Duodenal mucosa (tissue), 2 donors: ENCODE measurements at regions not wholly inside any gene's neighbourhood (a gene's known extent, or its start where the extent isn't known, plus 50 kb on each side); places are given as distances from the start of the nearest gene placed in this dataset.
"Not testable (repeated sequence)": the region's sequence is repeated elsewhere in the genome, so short reads cannot be mapped to it uniquely, and the experiment has no call there.

ENCODE experiments used
- H3K27ac ChIP-seq: one replicate; pipeline ENCODE4 v1.7.0; 2013; ENCODE audit warnings: low read depth, low read length
- H3K27me3 ChIP-seq, 2 donors: one replicate each; pipeline ENCODE4 v1.7.0; 2013; ENCODE audit warnings: low read length in 2 of 2, control low read depth in 1 of 2; ENCODE audit not compliant: insufficient read depth in 2 of 2, control insufficient read depth in 1 of 2
- H3K36me3 ChIP-seq, 2 donors: one replicate each; pipeline ENCODE4 v1.7.0; 2013; ENCODE audit warnings: low read length in 2 of 2, control low read depth in 1 of 2; ENCODE audit not compliant: insufficient read depth in 2 of 2, control insufficient read depth in 1 of 2
- H3K4me1 ChIP-seq, 2 donors: one replicate each; pipeline ENCODE4 v1.7.0; 2013; ENCODE audit warnings: low read length in 2 of 2, control low read depth in 1 of 2; ENCODE audit not compliant: insufficient read depth in 2 of 2, control insufficient read depth in 1 of 2
- H3K4me3 ChIP-seq, 2 donors: one replicate each; pipeline ENCODE4 v1.7.0; 2013; ENCODE audit warnings: low read length in 2 of 2, low read depth in 1 of 2
- H3K9ac ChIP-seq, 2 donors: one replicate each; pipeline ENCODE4 v1.7.0; 2013; ENCODE audit warnings: low read length in 2 of 2, low read depth in 1 of 2
- H3K9me3 ChIP-seq, 2 donors: one replicate each; pipeline ENCODE4 v1.7.0; 2013; ENCODE audit warnings: low read length in 2 of 2, control low read depth in 1 of 2; ENCODE audit not compliant: control insufficient read depth in 1 of 2

DNA sequence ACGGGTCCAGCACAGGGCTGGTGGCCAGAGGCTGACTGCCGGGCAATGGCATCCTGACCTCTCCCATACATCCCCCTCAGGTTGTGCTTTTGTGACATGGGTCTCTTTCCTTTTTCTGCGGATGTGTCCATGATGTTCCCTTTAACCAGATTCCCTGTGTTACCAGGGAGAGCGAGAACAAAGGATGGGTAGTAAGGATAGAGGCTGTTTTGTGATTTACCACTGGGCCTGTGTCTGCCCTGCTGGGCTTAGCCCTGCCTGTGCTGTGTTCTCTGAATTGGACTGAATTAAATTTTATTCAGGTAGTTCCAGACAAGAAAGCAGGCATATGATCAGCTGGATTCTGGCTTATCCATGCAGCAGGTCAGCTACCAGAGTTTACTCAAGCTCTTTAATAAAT, 301.6 kb downstream of the RWDD3 start:
- H3K4me1 ChIP-seq: no peaks in the 10 kb centered on the region
- no peak overlapping the region for H3K4me3 ChIP-seq
- H3K9me3 ChIP-seq: peaks cover 0 to 5% of the 10 kb centered on the region in 2 donors
- H3K27me3 ChIP-seq: no peaks in the 10 kb centered on the region
- no peak overlapping the region for H3K9ac ChIP-seq
- no peak overlapping the region for H3K27ac ChIP-seq
- H3K36me3 ChIP-seq: no peaks in the 10 kb centered on the region

DNA sequence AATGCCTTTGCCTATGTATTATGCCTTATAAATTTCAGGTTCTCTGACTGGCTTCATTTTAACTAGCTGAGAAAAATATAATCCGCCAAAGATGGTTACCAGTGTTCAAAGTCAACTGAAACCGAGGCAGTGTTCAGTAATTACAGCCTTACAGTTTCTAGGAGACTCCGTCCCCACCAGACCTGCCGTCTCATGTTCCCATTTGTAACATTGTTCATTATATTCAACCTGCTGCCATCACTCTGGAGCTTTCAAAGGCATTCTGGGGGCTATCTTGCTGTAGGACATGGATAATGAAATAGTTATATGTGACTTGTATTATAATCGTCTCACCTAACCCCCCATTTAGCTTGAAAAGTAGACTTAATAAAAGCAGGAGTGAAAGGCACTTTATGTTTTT, 302.5 kb downstream of the RWDD3 start:
- H3K9me3 ChIP-seq: peaks cover 0 to 5% of the 10 kb centered on the region in 2 donors
- no peak overlapping the region for H3K27ac ChIP-seq
- no peaks in the 10 kb centered on the region for H3K4me1 ChIP-seq
- H3K9ac ChIP-seq: no peak overlapping the region
- no peaks in the 10 kb centered on the region for H3K36me3 ChIP-seq
- no peak overlapping the region for H3K4me3 ChIP-seq
- H3K27me3 ChIP-seq: no peaks in the 10 kb centered on the region

DNA sequence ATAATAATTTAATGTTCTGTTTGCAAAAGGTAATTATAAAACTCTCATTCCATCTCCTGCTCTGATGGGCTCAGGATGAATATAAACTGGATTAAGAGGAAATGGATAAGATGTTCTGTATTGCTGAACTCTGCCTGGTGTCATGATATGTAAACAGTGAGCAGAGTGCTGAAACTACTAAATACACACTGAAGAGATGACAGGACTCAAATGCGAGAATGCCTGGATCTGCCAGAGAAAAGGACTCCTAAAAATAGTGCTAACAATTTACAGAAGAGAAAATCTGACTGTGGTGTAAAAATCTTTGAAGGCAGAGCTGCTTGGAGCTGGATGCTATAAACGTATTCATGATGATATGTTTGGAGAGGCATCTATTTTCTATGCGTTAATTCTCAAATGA, 303.2 kb downstream of the RWDD3 start:
- Histone ChIP-seq H3K9me3 (peaks cover 0 to 5% of the 10 kb centered on the region in 2 donors), H3K36me3 (no peaks in the 10 kb centered on the region), H3K27ac (no peak overlapping the region), H3K27me3 (no peaks in the 10 kb centered on the region), H3K4me1 (no peaks in the 10 kb centered on the region), H3K9ac (no peak overlapping the region), H3K4me3 (no peak overlapping the region)

DNA sequence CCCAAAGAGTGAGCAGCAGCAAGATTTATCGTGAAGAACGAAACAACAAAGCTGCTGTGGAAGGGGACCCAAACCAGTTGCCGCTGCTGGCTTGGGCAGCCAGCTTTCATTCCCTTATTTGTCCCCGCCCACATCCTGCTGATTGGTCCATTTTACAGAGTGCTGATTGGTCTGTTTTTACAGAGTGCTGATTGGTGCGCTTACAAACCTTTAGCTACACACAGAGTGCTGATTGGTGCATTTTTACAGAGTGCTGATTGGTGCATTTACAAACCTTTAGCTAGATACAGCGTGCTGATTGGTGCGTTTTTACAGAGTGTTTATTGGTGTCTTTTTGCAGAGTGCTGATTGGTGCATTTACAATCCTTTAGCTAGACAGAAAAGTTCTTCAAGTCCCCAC, 304.2 kb downstream of the RWDD3 start:
- not testable (repeated sequence) for H3K9ac ChIP-seq, H3K36me3 ChIP-seq, H3K27ac ChIP-seq, H3K4me1 ChIP-seq, H3K4me3 ChIP-seq, H3K9me3 ChIP-seq, H3K27me3 ChIP-seq

DNA sequence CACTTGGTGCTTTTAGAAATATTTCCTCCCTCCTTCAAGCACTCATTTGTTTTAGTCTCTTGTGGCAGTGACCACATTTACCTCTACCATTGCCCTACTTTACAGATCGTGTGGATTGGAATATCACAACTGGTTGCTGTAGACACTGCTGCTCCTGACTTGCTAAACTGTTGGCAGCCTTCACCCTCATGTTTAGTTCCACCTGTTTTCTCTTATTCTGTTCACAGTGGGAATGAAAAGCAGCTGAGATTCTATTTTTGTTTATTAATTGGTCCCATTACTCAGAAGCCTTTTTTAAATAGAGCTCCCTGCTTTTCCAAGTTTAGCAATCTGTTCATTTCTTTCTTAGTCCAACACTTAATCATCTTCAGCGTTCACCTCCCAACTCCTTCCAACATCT, 308.9 kb downstream of the RWDD3 start:
- Histone ChIP-seq H3K36me3 (no peaks in the 10 kb centered on the region), H3K9me3 (peaks cover 0 to 5% of the 10 kb centered on the region in 2 donors), H3K4me3 (no peak overlapping the region), H3K4me1 (no peaks in the 10 kb centered on the region), H3K27ac (no peak overlapping the region), H3K27me3 (no peaks in the 10 kb centered on the region), H3K9ac (no peak overlapping the region)

DNA sequence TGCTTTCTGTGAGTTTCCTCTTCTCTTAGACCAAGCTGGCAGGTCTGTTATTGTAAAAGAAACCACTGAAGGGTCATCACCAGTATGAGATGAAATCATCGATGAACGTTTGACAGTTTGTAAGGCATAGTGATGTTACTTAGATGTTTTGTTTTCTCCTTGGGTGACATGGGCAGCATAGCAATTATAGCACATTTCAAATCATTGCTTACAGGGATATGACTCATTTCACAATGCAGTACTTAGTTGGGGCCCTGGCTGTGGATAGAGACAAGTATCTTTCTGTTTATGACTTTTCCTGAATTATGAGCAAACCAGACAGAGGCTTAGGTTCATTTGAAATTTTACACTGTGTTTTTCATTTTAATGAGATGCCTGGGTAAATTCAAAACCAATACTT, 313.0 kb downstream of the RWDD3 start:
- no peaks in the 10 kb centered on the region for H3K27me3 ChIP-seq
- no peak overlapping the region for H3K9ac ChIP-seq
- no peaks in the 10 kb centered on the region for H3K36me3 ChIP-seq
- H3K27ac ChIP-seq: no peak overlapping the region
- no peaks in the 10 kb centered on the region for H3K4me1 ChIP-seq
- H3K4me3 ChIP-seq: no peak overlapping the region
- no peaks in the 10 kb centered on the region for H3K9me3 ChIP-seq

DNA sequence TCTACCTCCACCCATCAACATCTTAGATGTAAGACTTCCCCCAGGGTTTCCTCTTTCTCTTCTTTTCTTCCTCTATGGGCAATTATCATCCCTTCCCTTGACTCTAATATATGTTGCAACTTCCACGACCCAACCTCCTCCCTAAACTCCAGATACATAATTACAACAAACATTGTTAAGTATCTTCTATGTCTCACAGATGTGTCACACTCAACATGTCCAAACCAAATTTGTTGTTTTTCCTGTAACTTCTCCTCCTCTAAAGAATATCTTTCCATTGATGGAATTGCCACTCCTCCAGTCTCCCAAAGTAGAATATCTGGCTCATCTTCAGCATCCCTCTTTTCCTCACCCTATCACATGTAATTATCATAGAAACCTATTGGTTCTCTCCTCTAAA, 314.2 kb downstream of the RWDD3 start:
- H3K36me3 ChIP-seq: no peaks in the 10 kb centered on the region
- no peak overlapping the region for H3K27ac ChIP-seq
- no peaks in the 10 kb centered on the region for H3K9me3 ChIP-seq
- no peak overlapping the region for H3K9ac ChIP-seq
- no peaks in the 10 kb centered on the region for H3K27me3 ChIP-seq
- H3K4me1 ChIP-seq: no peaks in the 10 kb centered on the region
- H3K4me3 ChIP-seq: no peak overlapping the region

DNA sequence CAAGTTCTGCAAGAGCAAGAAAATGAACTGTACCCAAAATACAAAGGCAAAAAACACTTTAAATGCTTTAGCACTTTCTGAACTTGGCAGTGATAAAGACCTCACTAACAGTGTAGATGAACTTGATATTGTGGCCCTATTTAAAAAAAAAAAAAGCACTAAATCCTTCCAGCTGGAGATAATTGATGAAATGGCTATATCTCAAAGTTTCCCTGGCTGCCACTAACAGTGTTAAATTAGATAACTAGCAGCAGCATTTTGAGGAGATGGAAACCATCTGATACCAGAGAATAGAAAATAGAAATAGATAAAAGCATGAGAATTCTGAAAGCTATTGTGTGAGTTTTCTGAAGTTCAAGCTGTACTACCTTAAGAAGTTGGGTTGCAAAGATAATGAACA, 317.2 kb downstream of the RWDD3 start:
- Histone ChIP-seq H3K27me3 (no peaks in the 10 kb centered on the region), H3K9me3 (no peaks in the 10 kb centered on the region), H3K27ac (no peak overlapping the region), H3K4me1 (no peaks in the 10 kb centered on the region), H3K36me3 (no peaks in the 10 kb centered on the region), H3K4me3 (no peak overlapping the region), H3K9ac (no peak overlapping the region)

DNA sequence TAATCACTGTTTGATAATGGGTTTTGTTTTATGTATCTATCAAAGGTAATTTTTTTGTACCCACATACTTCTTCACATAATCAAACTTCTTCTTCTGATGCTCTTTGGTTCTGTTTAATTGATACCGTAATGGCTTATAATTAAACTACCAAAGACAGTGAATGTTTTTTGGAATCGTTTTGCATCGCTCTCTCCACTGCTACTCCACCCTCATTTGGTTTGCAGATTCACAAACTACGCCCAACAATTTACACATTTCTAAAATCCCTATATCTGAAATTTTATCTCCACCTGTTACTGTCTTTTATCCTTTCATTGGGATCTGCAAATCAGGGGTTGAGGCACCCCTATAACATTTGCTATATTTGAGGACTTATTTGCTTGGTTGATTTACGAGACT, 319.6 kb downstream of the RWDD3 start:
- Histone ChIP-seq H3K9me3 (no peaks in the 10 kb centered on the region), H3K27ac (no peak overlapping the region), H3K27me3 (no peaks in the 10 kb centered on the region), H3K4me3 (no peak overlapping the region), H3K36me3 (no peaks in the 10 kb centered on the region), H3K4me1 (no peaks in the 10 kb centered on the region), H3K9ac (no peak overlapping the region)

DNA sequence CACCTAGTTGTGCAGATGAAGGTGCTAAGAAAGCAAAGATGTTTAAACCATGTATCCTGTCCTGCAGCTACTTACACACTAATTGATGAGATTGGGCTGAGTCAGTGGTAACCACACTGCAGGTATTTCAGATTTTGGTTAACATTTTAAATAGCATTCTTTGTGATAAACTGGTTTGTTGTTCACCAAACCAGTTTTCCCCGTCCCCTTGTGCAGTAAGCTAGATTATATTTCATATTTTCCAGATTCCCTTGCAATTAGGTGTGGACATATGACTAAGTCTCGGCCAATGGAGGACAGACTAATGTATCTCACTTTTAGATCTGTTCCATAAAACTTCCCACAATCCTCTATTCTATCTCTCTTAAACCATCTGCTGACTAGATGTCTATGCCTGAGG, 320.4 kb downstream of the RWDD3 start:
- Histone ChIP-seq H3K36me3 (no peaks in the 10 kb centered on the region), H3K9me3 (no peaks in the 10 kb centered on the region), H3K4me1 (no peaks in the 10 kb centered on the region), H3K27ac (no peak overlapping the region), H3K9ac (no peak overlapping the region), H3K27me3 (no peaks in the 10 kb centered on the region), H3K4me3 (no peak overlapping the region)

DNA sequence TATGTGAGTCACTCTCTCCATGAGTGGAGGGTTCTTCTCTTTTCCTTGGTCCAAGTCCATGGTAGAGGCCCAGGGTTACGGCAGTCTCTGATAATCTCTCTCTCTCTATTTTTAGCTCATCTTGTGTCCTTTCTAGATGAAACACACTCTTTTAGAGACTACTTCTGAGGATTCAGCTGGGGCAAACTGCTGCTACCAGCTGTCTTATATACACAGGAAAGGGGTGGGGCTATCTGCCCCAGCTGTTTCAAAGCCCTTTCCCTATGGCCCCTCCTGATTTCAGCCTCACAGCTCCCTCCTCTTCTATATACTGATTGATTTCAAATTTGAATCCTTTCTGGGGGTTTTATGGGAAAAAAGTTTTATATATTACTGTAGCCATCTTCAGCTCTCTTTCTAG, 324.8 kb downstream of the RWDD3 start:
- Histone ChIP-seq H3K4me3 (no peak overlapping the region), H3K9ac (no peak overlapping the region), H3K27me3 (no peaks in the 10 kb centered on the region), H3K36me3 (no peaks in the 10 kb centered on the region), H3K27ac (no peak overlapping the region), H3K9me3 (no peaks in the 10 kb centered on the region), H3K4me1 (no peaks in the 10 kb centered on the region)
